ENCODE measurements at regions not wholly inside any gene's neighbourhood (a gene's known extent, or its start where the extent isn't known, plus 50 kb on each side); places are given as distances from the start of the nearest gene placed in this dataset.

- no peak overlapping the region for H3K27ac Mint-ChIP-seq
- Histone ChIP-seq H4K20me1 (ENCODE audit: control insufficient read depth, insufficient read depth, low read length, poor library complexity, severe bottlenecking) (no peaks in the 10 kb centered on the region), H3K9me3 (ENCODE audit: control extremely low read depth in 1 of 3, control insufficient read depth in 2 of 3, insufficient read depth in 1 of 3, low read length in 2 of 3) (no peaks in the 10 kb centered on the region), H3K36me3 (replicated peaks in 1 of 2; ENCODE audit: control extremely low read depth in 1 of 2, control insufficient read depth in 1 of 2, extremely low read depth in 1 of 2, insufficient read depth in 2 of 2, low read length in 1 of 2) (no peaks in the 10 kb centered on the region), H3K9ac (ENCODE audit: low read length) (no peak overlapping the region), H3K27me3 (replicated peaks in 1 of 4; ENCODE audit: control extremely low read depth in 1 of 4, control insufficient read depth in 3 of 4, insufficient read depth in 4 of 4, low read length in 3 of 4) (no peaks in the 10 kb centered on the region), H3K27ac (ENCODE audit: low read length in 2 of 2) (no peak overlapping the region), H3K79me2 (ENCODE audit: control insufficient read depth, insufficient read depth, low read length) (no peaks in the 10 kb centered on the region), H3K4me3 (ENCODE audit: control extremely low read depth in 1 of 5, extremely low read depth in 1 of 5, insufficient read depth in 1 of 5, low read depth in 2 of 5, low read length in 4 of 5) (no peak overlapping the region), H3K4me1 (ENCODE audit: control insufficient read depth in 2 of 2, insufficient read depth in 2 of 2, low read length in 2 of 2) (no peaks in the 10 kb centered on the region), H3K4me2 (replicated peaks; ENCODE audit: low read depth, low read length, poor library complexity, severe bottlenecking) (no peak overlapping the region), H2AFZ (ENCODE audit: insufficient read depth, low read depth, low read length, poor library complexity, severe bottlenecking) (no peak overlapping the region)
- no peak for ATAC-seq (ENCODE audit: low read depth)
- POLR2A ChIA-PET, result no interaction called here
- peaks cover 3% of the 10 kb centered on the region for H3K27me3 Mint-ChIP-seq
- CTCF ChIA-PET, result no interaction called here
- no peak for DNase-seq
- intact Hi-C loops (cut with micrococcal nuclease), result no loop called here
- no peaks in the 10 kb centered on the region for H3K9me3 Mint-ChIP-seq (ENCODE audit: insufficient read depth)
- H3K4me3 Mint-ChIP-seq, result no peak overlapping the region
- no peaks in the 10 kb centered on the region for H3K4me1 Mint-ChIP-seq
- 100% methylated on average over 1 of the region's 5 CpGs for WGBS (ENCODE audit: insufficient coverage)
- no peak for TF ChIP-seq EZH2 (IDR thresholded peaks at IDR 0.05; ENCODE audit: borderline replicate concordance, insufficient read depth, low read depth, low read length, poor library complexity, severe bottlenecking)
- TF ChIP-seq, protein P1, sequence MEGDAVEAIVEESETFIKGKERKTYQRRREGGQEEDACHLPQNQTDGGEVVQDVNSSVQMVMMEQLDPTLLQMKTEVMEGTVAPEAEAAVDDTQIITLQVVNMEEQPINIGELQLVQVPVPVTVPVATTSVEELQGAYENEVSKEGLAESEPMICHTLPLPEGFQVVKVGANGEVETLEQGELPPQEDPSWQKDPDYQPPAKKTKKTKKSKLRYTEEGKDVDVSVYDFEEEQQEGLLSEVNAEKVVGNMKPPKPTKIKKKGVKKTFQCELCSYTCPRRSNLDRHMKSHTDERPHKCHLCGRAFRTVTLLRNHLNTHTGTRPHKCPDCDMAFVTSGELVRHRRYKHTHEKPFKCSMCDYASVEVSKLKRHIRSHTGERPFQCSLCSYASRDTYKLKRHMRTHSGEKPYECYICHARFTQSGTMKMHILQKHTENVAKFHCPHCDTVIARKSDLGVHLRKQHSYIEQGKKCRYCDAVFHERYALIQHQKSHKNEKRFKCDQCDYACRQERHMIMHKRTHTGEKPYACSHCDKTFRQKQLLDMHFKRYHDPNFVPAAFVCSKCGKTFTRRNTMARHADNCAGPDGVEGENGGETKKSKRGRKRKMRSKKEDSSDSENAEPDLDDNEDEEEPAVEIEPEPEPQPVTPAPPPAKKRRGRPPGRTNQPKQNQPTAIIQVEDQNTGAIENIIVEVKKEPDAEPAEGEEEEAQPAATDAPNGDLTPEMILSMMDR (IDR thresholded peaks at IDR 0.05), result no peak
These were observed 168.4 kb upstream of the LRIG3 start for GRCh38 chr12:59088673-59089072.

DNA sequence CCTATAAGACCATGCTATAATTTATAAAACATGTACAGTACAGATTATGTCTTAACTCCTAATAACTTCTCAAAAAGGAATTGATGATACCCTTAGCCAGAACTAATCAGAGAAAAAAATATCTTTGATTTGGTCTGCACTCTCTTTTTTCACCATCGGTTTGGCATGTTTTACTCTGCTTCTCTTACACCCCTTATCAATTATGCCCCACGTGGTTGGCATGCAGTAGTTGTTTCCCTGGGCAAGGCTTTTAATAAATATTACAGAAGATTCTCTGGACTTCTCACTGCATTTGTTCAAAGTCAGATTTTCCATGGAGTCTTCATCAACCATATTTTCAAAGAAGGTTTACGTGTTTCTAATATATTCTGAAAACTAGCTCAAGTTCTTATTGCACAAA lies 167.4 kb upstream of the LRIG3 start:
- Histone ChIP-seq H3K9me3 (ENCODE audit: control extremely low read depth in 1 of 3, control insufficient read depth in 2 of 3, insufficient read depth in 1 of 3, low read length in 2 of 3) (no peaks in the 10 kb centered on the region), H3K36me3 (replicated peaks in 1 of 2; ENCODE audit: control extremely low read depth in 1 of 2, control insufficient read depth in 1 of 2, extremely low read depth in 1 of 2, insufficient read depth in 2 of 2, low read length in 1 of 2) (no peaks in the 10 kb centered on the region), H3K4me3 (ENCODE audit: control extremely low read depth in 1 of 5, extremely low read depth in 1 of 5, insufficient read depth in 1 of 5, low read depth in 2 of 5, low read length in 4 of 5) (no peak overlapping the region), H3K27ac (ENCODE audit: low read length in 2 of 2) (no peak overlapping the region), H3K4me2 (replicated peaks; ENCODE audit: low read depth, low read length, poor library complexity, severe bottlenecking) (no peak overlapping the region), H3K9ac (ENCODE audit: low read length) (no peak overlapping the region), H3K4me1 (ENCODE audit: control insufficient read depth in 2 of 2, insufficient read depth in 2 of 2, low read length in 2 of 2) (no peaks in the 10 kb centered on the region), H3K27me3 (replicated peaks in 1 of 4; ENCODE audit: control extremely low read depth in 1 of 4, control insufficient read depth in 3 of 4, insufficient read depth in 4 of 4, low read length in 3 of 4) (no peaks in the 10 kb centered on the region), H4K20me1 (ENCODE audit: control insufficient read depth, insufficient read depth, low read length, poor library complexity, severe bottlenecking) (no peaks in the 10 kb centered on the region), H3K79me2 (ENCODE audit: control insufficient read depth, insufficient read depth, low read length) (no peaks in the 10 kb centered on the region), H2AFZ (ENCODE audit: insufficient read depth, low read depth, low read length, poor library complexity, severe bottlenecking) (no peak overlapping the region)
- intact Hi-C loops (cut with micrococcal nuclease), result no loop called here
- no peak for DNase-seq
- ChIA-PET CTCF (no interaction called here), POLR2A (no interaction called here)
- Mint-ChIP-seq H3K9me3 (ENCODE audit: insufficient read depth) (no peaks in the 10 kb centered on the region), H3K27me3 (peaks cover 3% of the 10 kb centered on the region), H3K4me3 (no peak overlapping the region), H3K27ac (no peak overlapping the region), H3K4me1 (no peaks in the 10 kb centered on the region)
- no CpG with 5 or more reads among the region's 3 CpGs for WGBS (ENCODE audit: insufficient coverage)
- no peak for ATAC-seq (ENCODE audit: low read depth)
- TF ChIP-seq, protein P1 (IDR thresholded peaks at IDR 0.05), result no peak
- TF ChIP-seq EZH2 (IDR thresholded peaks at IDR 0.05; ENCODE audit: borderline replicate concordance, insufficient read depth, low read depth, low read length, poor library complexity, severe bottlenecking), result no peak

Data from B cell (primary cell).